IMR-90 (cell line): ENCODE measurements at regions not wholly inside any gene's neighbourhood (a gene's known extent, or its start where the extent isn't known, plus 50 kb on each side); places are given as distances from the start of the nearest gene placed in this dataset.

ENCODE experiments used
- ATAC-seq: fragments of 200-7000 bp; cut with Tn5 transposase; 2 replicates; pipeline ENCODE4 v1.9.1; 2020; ENCODE audit warnings: low read depth, mild to moderate bottlenecking, moderate library complexity
- BruUV-seq: library from RNA; stranded (reverse); fragments of 400-500 nt; replicated peaks from 2 replicates; lab custom pipeline; 2021; lab: Mats Ljungman, UMichigan
- CTCF ChIA-PET: fragments of 300-600 bp; formaldehyde crosslinking; extraction: SDS; loops from one replicate; lab custom pipeline; 2021; ENCODE audit warnings: antibody characterized with exemption; lab: Yijun Ruan, JAX
- POLR2A ChIA-PET: fragments of 300-600 bp; sonication (Branson Sonifier 250); formaldehyde crosslinking; loops from one replicate; lab custom pipeline; 2022; ENCODE audit warnings: antibody characterized with exemption; ENCODE audit not compliant: unreplicated experiment; lab: Charles Lee
- DNase-seq: peaks from one replicate; pipeline ENCODE4 v3.0.0; 2013
- H2AFZ ChIP-seq: replicated peaks from 2 replicates; pipeline ENCODE3; 2013; ENCODE audit warnings: low read length, mild to moderate bottlenecking; ENCODE audit not compliant: poor library complexity
- H2AK5ac ChIP-seq: 2 replicates; pipeline ENCODE4 v1.6.1; 2013; ENCODE audit warnings: low read depth, low read length, inconsistent platforms
- H2AK9ac ChIP-seq: replicated peaks from 2 replicates; pipeline ENCODE3; 2013; ENCODE audit warnings: mild to moderate bottlenecking, low read depth, low read length, moderate library complexity; ENCODE audit not compliant: poor library complexity
- H2BK120ac ChIP-seq: 2 replicates; pipeline ENCODE4 v1.6.1; 2013; ENCODE audit warnings: low read depth, low read length, inconsistent platforms
- H2BK15ac ChIP-seq: 3 replicates; pipeline ENCODE4 v1.6.1; 2013; ENCODE audit warnings: low read depth, low read length, inconsistent platforms
- H2BK20ac ChIP-seq: 2 replicates; pipeline ENCODE4 v1.6.1; 2013; ENCODE audit warnings: low read depth, mild to moderate bottlenecking, inconsistent platforms, low read length, moderate library complexity
- H2BK5ac ChIP-seq: 2 replicates; pipeline ENCODE4 v1.6.1; 2013; ENCODE audit warnings: mild to moderate bottlenecking, low read depth, low read length, inconsistent platforms; ENCODE audit not compliant: poor library complexity, severe bottlenecking
- H3K14ac ChIP-seq: replicated peaks from 2 replicates; pipeline ENCODE4 v1.6.1; 2013; ENCODE audit warnings: low read depth, low read length, inconsistent platforms
- H3K18ac ChIP-seq: 2 replicates; pipeline ENCODE4 v1.6.1; 2013; ENCODE audit warnings: low read depth, low read length, control low read depth
- H3K23ac ChIP-seq: 2 replicates; pipeline ENCODE4 v1.6.1; 2013; ENCODE audit warnings: low read depth, low read length, inconsistent platforms
- H3K27ac ChIP-seq: 2 replicates; pipeline ENCODE4 v1.5.1; 2013; ENCODE audit warnings: mild to moderate bottlenecking, control low read depth, low read length; ENCODE audit not compliant: insufficient read depth
- H3K27me3 ChIP-seq: 2 replicates; pipeline ENCODE4 v1.6.1; 2013; ENCODE audit warnings: low read length; ENCODE audit not compliant: control insufficient read depth, insufficient read depth
- H3K36me3 ChIP-seq: 2 replicates; pipeline ENCODE4 v1.6.1; 2013; ENCODE audit warnings: low read length, mixed read lengths; ENCODE audit not compliant: control insufficient read depth, insufficient read depth
- H3K4ac ChIP-seq: 2 replicates; pipeline ENCODE4 v1.6.1; 2013; ENCODE audit warnings: low read depth, low read length, inconsistent platforms
- H3K4me1 ChIP-seq: 2 replicates; pipeline ENCODE4 v1.6.1; 2013; ENCODE audit warnings: low read length, mixed read lengths; ENCODE audit not compliant: control insufficient read depth, insufficient read depth
- H3K4me2 ChIP-seq: 2 replicates; pipeline ENCODE4 v1.6.1; 2013; ENCODE audit warnings: low read depth, mild to moderate bottlenecking, control low read depth, low read length, moderate library complexity
- H3K4me3 ChIP-seq: 2 replicates; pipeline ENCODE4 v1.5.1; 2013; ENCODE audit warnings: low read depth, mild to moderate bottlenecking, control low read depth, low read length, moderate library complexity; ENCODE audit not compliant: insufficient read depth
- H3K56ac ChIP-seq: 2 replicates; pipeline ENCODE4 v1.6.1; 2013; ENCODE audit warnings: low read length, inconsistent platforms; ENCODE audit not compliant: insufficient read depth; ENCODE audit errors: extremely low read depth
- H3K79me1 ChIP-seq, 2 experiments: 2 replicates each; pipeline ENCODE4 v1.6.1; 2013; ENCODE audit warnings: low read length in 2 of 2, inconsistent platforms in 1 of 2, low read depth in 1 of 2
- H3K9ac ChIP-seq: 2 replicates; pipeline ENCODE4 v1.6.1; 2013; ENCODE audit warnings: low read depth, low read length, control low read depth
- H3K9me1 ChIP-seq: 2 replicates; pipeline ENCODE4 v1.6.1; 2013; ENCODE audit warnings: low read length, inconsistent platforms; ENCODE audit not compliant: insufficient read depth
- H3K9me3 ChIP-seq: 2 replicates; pipeline ENCODE4 v1.6.1; 2013; ENCODE audit warnings: low read length; ENCODE audit not compliant: control insufficient read depth, insufficient read depth
- H4K20me1 ChIP-seq: 2 replicates; pipeline ENCODE4 v1.6.1; 2013; ENCODE audit warnings: low read length, inconsistent platforms; ENCODE audit not compliant: insufficient read depth
- H4K5ac ChIP-seq: 2 replicates; pipeline ENCODE4 v1.6.1; 2013; ENCODE audit warnings: mild to moderate bottlenecking, low read depth, low read length, control low read depth
- H4K8ac ChIP-seq, 2 experiments: 2 replicates each; pipeline ENCODE4 v1.6.1; 2013; ENCODE audit warnings: low read depth in 2 of 2, low read length in 2 of 2, control low read depth in 1 of 2, inconsistent platforms in 1 of 2
- H4K91ac ChIP-seq: 2 replicates; pipeline ENCODE4 v1.6.1; 2013; ENCODE audit warnings: low read depth, low read length, inconsistent platforms; ENCODE audit not compliant: insufficient read depth
- BHLHE40 ChIP-seq: fragments of 150-350 bp; IDR thresholded peaks from 2 replicates; pipeline ENCODE4 v1.6.1; 2016; ENCODE audit warnings: mild to moderate bottlenecking, low read depth, low read length
- CEBPB ChIP-seq: IDR thresholded peaks from 2 replicates; pipeline ENCODE4 v1.6.1; 2012; ENCODE audit warnings: low read depth, low read length, improper control_type of control experiment
- CHD1 ChIP-seq: IDR thresholded peaks from 2 replicates; pipeline ENCODE4 v1.6.1; 2012; ENCODE audit warnings: low read depth, low read length, improper control_type of control experiment
- CTCF ChIP-seq: conservative IDR thresholded peaks from 2 replicates; pipeline ENCODE4 v1.5.1; 2012; ENCODE audit warnings: mild to moderate bottlenecking, low read depth, low read length, improper control_type of control experiment
- ELK1 ChIP-seq: fragments of 150-350 bp; IDR thresholded peaks from 2 replicates; pipeline ENCODE4 v1.6.1; 2016; ENCODE audit warnings: low read depth, mild to moderate bottlenecking, low read length, moderate library complexity, borderline replicate concordance
- FOS ChIP-seq: fragments of 150-350 bp; IDR thresholded peaks from 2 replicates; pipeline ENCODE4 v1.6.1; 2016; ENCODE audit warnings: low read depth, low read length
- MAFK ChIP-seq: IDR thresholded peaks from 2 replicates; pipeline ENCODE4 v1.6.1; 2012; ENCODE audit warnings: low read depth, low read length, improper control_type of control experiment
- MAZ ChIP-seq: IDR thresholded peaks from 2 replicates; pipeline ENCODE4 v1.6.1; 2012; ENCODE audit warnings: low read depth, mild to moderate bottlenecking, low read length, improper control_type of control experiment, moderate library complexity, borderline replicate concordance
- MXI1 ChIP-seq: IDR thresholded peaks from 2 replicates; pipeline ENCODE4 v1.6.1; 2012; ENCODE audit warnings: low read depth, mild to moderate bottlenecking, low read length, moderate library complexity, borderline replicate concordance
- NFE2L2 ChIP-seq: fragments of 150-350 bp; IDR thresholded peaks from 2 replicates; pipeline ENCODE4 v1.6.1; 2016; ENCODE audit warnings: low read depth, mild to moderate bottlenecking, low read length
- POLR2A ChIP-seq: IDR thresholded peaks from 2 replicates; pipeline ENCODE4 v1.6.1; 2012; ENCODE audit warnings: mild to moderate bottlenecking, low read depth, low read length
- RAD21 ChIP-seq: IDR thresholded peaks from 2 replicates; pipeline ENCODE4 v1.6.1; 2012; ENCODE audit warnings: low read length, improper control_type of control experiment
- RCOR1 ChIP-seq: IDR thresholded peaks from 2 replicates; pipeline ENCODE4 v1.6.1; 2012; ENCODE audit warnings: mild to moderate bottlenecking, low read length, improper control_type of control experiment; ENCODE audit not compliant: insufficient replicate concordance
- RFX5 ChIP-seq: IDR thresholded peaks from 2 replicates; pipeline ENCODE4 v1.8.0; 2012; ENCODE audit warnings: low read depth, mild to moderate bottlenecking, low read length, moderate library complexity
- SMC3 ChIP-seq: fragments of 150-350 bp; IDR thresholded peaks from 2 replicates; pipeline ENCODE4 v1.6.1; 2016; ENCODE audit warnings: low read depth, mild to moderate bottlenecking, antibody characterized with exemption, low read length, moderate library complexity
- USF2 ChIP-seq: fragments of 150-350 bp; IDR thresholded peaks from 2 replicates; pipeline ENCODE4 v1.6.1; 2017; ENCODE audit warnings: mild to moderate bottlenecking, antibody characterized with exemption, low read length, low read depth
- WGBS, 2 experiments: methylation state at CpG; one replicate each; pipeline versions ENCODE4 v1.1.5 to v1.1.7; 2013; ENCODE audit warnings: missing lambda C conversion rate in 2 of 2; ENCODE audit not compliant: insufficient read length in 1 of 2; ENCODE audit errors: extremely low coverage in 2 of 2; 5-methylcytosine and 5-hydroxymethylcytosine counted together
- dilution Hi-C: fragments of 300-500 bp; cut with HindIII; formaldehyde crosslinking; loops from one replicate; pipeline ENCODE4 v1.14.3; 2018; ENCODE audit warnings: low sequenced_read_pairs; ENCODE audit not compliant: unreplicated experiment
- in situ Hi-C: fragments of 300-500 bp; cut with MboI; formaldehyde crosslinking; loops from 3 replicates; pipeline ENCODE4 v1.14.3; 2019; ENCODE audit warnings: low sequenced_read_pairs, inconsistent platforms, mixed read lengths
- intact Hi-C: fragments of 100-400 bp; cut with micrococcal nuclease; formaldehyde crosslinking; loops from 2 replicates; pipeline ENCODE4 v1.10.0; 2022

- Histone ChIP-seq H3K56ac (no peak overlapping the region), H3K23ac (no peak overlapping the region), H2AK5ac (no peak overlapping the region), H3K9ac (no peak overlapping the region), H3K4ac (no peak overlapping the region), H3K14ac (no peak overlapping the region), H4K91ac (no peak overlapping the region), H3K4me1 (no peaks in the 10 kb centered on the region), H3K36me3 (no peaks in the 10 kb centered on the region), H4K20me1 (no peaks in the 10 kb centered on the region), H3K18ac (no peak overlapping the region), H2BK15ac (no peak overlapping the region), H2BK120ac (no peak overlapping the region), H4K8ac (no peak overlapping the region), H2AFZ (no peak overlapping the region), H3K9me1 (no peaks in the 10 kb centered on the region), H3K4me3 (no peak overlapping the region), H2AK9ac (no peak overlapping the region), H3K79me1 (no peaks in the 10 kb centered on the region), H3K9me3 (no peaks in the 10 kb centered on the region), H2BK20ac (no peak overlapping the region), H2BK5ac (no peak overlapping the region), H3K27ac (no peak overlapping the region), H3K27me3 (no peaks in the 10 kb centered on the region), H3K4me2 (no peak overlapping the region), H4K5ac (no peak overlapping the region)
- dilution Hi-C loops (no loop called here), in situ Hi-C loops (no loop called here), intact Hi-C loops (no loop called here)
- TF ChIP-seq MAFK (no peak), POLR2A (no peak), RCOR1 (no peak), RFX5 (no peak), MAZ (no peak), USF2 (no peak), RAD21 (no peak), NFE2L2 (no peak), CTCF (no peak), BHLHE40 (no peak), FOS (no peak), MXI1 (no peak), CEBPB (no peak), CHD1 (no peak), ELK1 (no peak), SMC3 (no peak)
- no TSS peak for BruUV-seq
- WGBS, 2 experiments = no CpG with 5 or more reads among the region's 4 CpGs
- no peak for ATAC-seq
- CTCF ChIA-PET = no interaction called here
- POLR2A ChIA-PET = no interaction called here
- DNase-seq = no peak
Observed at GRCh38 chr10:53134050-53134449, 361.5 kb upstream of the MBL2 start.
